ENCODE measurements at regions not wholly inside any gene's neighbourhood (a gene's known extent, or its start where the extent isn't known, plus 50 kb on each side); places are given as distances from the start of the nearest gene placed in this dataset.

DNA sequence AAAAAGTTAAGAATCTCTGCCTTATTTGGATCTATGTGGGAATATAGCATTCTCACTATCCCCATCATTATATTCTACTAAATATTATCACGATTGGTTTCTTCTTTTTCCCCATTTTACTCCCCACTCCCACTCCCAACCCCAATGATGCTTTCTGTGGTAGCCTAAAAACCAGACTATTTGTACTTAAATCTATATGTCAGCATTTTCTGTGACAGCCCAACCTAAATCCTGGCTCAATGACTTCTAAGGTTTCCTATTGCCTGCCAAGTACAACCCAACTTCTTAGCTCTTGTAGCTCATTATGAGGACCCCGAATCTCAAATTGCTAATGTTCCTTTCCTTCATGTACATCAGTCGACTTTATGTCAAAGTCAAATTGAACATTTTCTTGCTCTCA, 598.6 kb downstream of the XPNPEP1 start:
- TF ChIP-seq SMC3 (conservative IDR thresholded peaks at IDR 0.05; ENCODE audit: poor library complexity) (no peak), CTCF (IDR thresholded peaks at IDR 0.05; ENCODE audit: poor library complexity, severe bottlenecking) (no peak), REST (IDR thresholded peaks at IDR 0.05; ENCODE audit: borderline replicate concordance) (no peak), RAD21 (conservative IDR thresholded peaks at IDR 0.05) (no peak), EP300 (conservative IDR thresholded peaks at IDR 0.05; ENCODE audit: poor library complexity, severe bottlenecking) (no peak), POLR2AphosphoS5 (IDR thresholded peaks at IDR 0.05) (no peak)
